ENCODE measurements at regions not wholly inside any gene's neighbourhood (a gene's known extent, or its start where the extent isn't known, plus 50 kb on each side); places are given as distances from the start of the nearest gene placed in this dataset.

GRCh38 chr12:84604551-84604950, 308.0 kb downstream of the SLC6A15 start:
- Mint-ChIP-seq H3K27ac (no peak overlapping the region), H3K4me1 (ENCODE audit: low read depth) (no peaks in the 10 kb centered on the region), H3K36me3 (ENCODE audit: insufficient read depth in 2 of 2) (no peaks in the 10 kb centered on the region), H3K27me3 (ENCODE audit: low read depth) (no peaks in the 10 kb centered on the region), H3K9me3 (peaks cover 0 to 1% of the 10 kb centered on the region in 2 donors), H3K4me3 (no peak overlapping the region)
- no peak for DNase-seq
- no peak for ATAC-seq (replicated peaks in 1 of 2)

GRCh38 chr12:84603484-84604248, 308.9 kb downstream of the SLC6A15 start:
- Mint-ChIP-seq H3K9me3 (peaks cover 0 to 1% of the 10 kb centered on the region in 2 donors), H3K36me3 (ENCODE audit: insufficient read depth in 2 of 2) (no peaks in the 10 kb centered on the region), H3K4me3 (no peak overlapping the region), H3K27me3 (ENCODE audit: low read depth) (no peaks in the 10 kb centered on the region), H3K4me1 (ENCODE audit: low read depth) (no peaks in the 10 kb centered on the region), H3K27ac (no peak overlapping the region)
- DNase-seq = no peak
- no peak for ATAC-seq (replicated peaks in 1 of 2)

- no peak overlapping the region for H3K27ac Mint-ChIP-seq
- no peak for DNase-seq
- H3K36me3 Mint-ChIP-seq (ENCODE audit: insufficient read depth in 2 of 2) = no peaks in the 10 kb centered on the region
- peaks cover 0 to 1% of the 10 kb centered on the region in 2 donors for H3K9me3 Mint-ChIP-seq
- no peak for ATAC-seq (replicated peaks in 1 of 2)
- no peaks in the 10 kb centered on the region for H3K27me3 Mint-ChIP-seq (ENCODE audit: low read depth)
- H3K4me3 Mint-ChIP-seq = no peak overlapping the region
- H3K4me1 Mint-ChIP-seq (ENCODE audit: low read depth) = no peaks in the 10 kb centered on the region
Measured at GRCh38 chr12:84601483-84601882, 311.1 kb downstream of the SLC6A15 start.

- no peaks in the 10 kb centered on the region for H3K36me3 Mint-ChIP-seq (ENCODE audit: insufficient read depth in 2 of 2)
- no peaks in the 10 kb centered on the region for H3K4me1 Mint-ChIP-seq (ENCODE audit: low read depth)
- ATAC-seq (replicated peaks in 1 of 2) = no peak
- H3K9me3 Mint-ChIP-seq = peaks cover 0 to 1% of the 10 kb centered on the region in 2 donors
- H3K27ac Mint-ChIP-seq = no peak overlapping the region
- no peak for DNase-seq
- H3K27me3 Mint-ChIP-seq (ENCODE audit: low read depth) = no peaks in the 10 kb centered on the region
- no peak overlapping the region for H3K4me3 Mint-ChIP-seq
Measured at GRCh38 chr12:84599539-84599938, 313.1 kb downstream of the SLC6A15 start.

- no peak overlapping the region for H3K4me3 Mint-ChIP-seq
- H3K27me3 Mint-ChIP-seq (ENCODE audit: low read depth) = no peaks in the 10 kb centered on the region
- no peaks in the 10 kb centered on the region for H3K4me1 Mint-ChIP-seq (ENCODE audit: low read depth)
- DNase-seq (no peak), ATAC-seq (replicated peaks in 1 of 2) (no peak)
- H3K9me3 Mint-ChIP-seq = peaks cover 0 to 4% of the 10 kb centered on the region in 2 donors
- no peaks in the 10 kb centered on the region for H3K36me3 Mint-ChIP-seq (ENCODE audit: insufficient read depth in 2 of 2)
- no peak overlapping the region for H3K27ac Mint-ChIP-seq
Measured at GRCh38 chr12:84596266-84596665, 316.3 kb downstream of the SLC6A15 start.

- ATAC-seq (replicated peaks in 1 of 2) (no peak), DNase-seq (no peak)
- no peak overlapping the region for H3K4me3 Mint-ChIP-seq
- no peaks in the 10 kb centered on the region for H3K36me3 Mint-ChIP-seq (ENCODE audit: insufficient read depth in 2 of 2)
- H3K27me3 Mint-ChIP-seq (ENCODE audit: low read depth) = no peaks in the 10 kb centered on the region
- H3K9me3 Mint-ChIP-seq = peaks cover 0 to 4% of the 10 kb centered on the region in 2 donors
- H3K27ac Mint-ChIP-seq = no peak overlapping the region
- H3K4me1 Mint-ChIP-seq (ENCODE audit: low read depth) = no peaks in the 10 kb centered on the region
Measured at GRCh38 chr12:84594157-84594556, 318.4 kb downstream of the SLC6A15 start.

GRCh38 chr12:84585776-84586395, 326.7 kb downstream of the SLC6A15 start:
- H3K27ac Mint-ChIP-seq = no peak overlapping the region
- ATAC-seq (replicated peaks in 1 of 2) (no peak), DNase-seq (no peak)
- no peaks in the 10 kb centered on the region for H3K36me3 Mint-ChIP-seq (ENCODE audit: insufficient read depth in 2 of 2)
- H3K9me3 Mint-ChIP-seq = peaks cover 0 to 2% of the 10 kb centered on the region in 2 donors
- no peaks in the 10 kb centered on the region for H3K27me3 Mint-ChIP-seq (ENCODE audit: low read depth)
- no peaks in the 10 kb centered on the region for H3K4me1 Mint-ChIP-seq (ENCODE audit: low read depth)
- no peak overlapping the region for H3K4me3 Mint-ChIP-seq

- Mint-ChIP-seq H3K27ac (no peak overlapping the region), H3K4me1 (ENCODE audit: low read depth) (no peaks in the 10 kb centered on the region), H3K4me3 (no peak overlapping the region), H3K9me3 (peaks cover 8 to 11% of the 10 kb centered on the region in 2 donors), H3K36me3 (ENCODE audit: insufficient read depth in 2 of 2) (peaks cover 1% of the 10 kb centered on the region in 2 donors), H3K27me3 (ENCODE audit: low read depth) (no peaks in the 10 kb centered on the region)
- DNase-seq (no peak), ATAC-seq (replicated peaks in 1 of 2) (no peak)
Measured at GRCh38 chr12:84572196-84572595, 340.4 kb downstream of the SLC6A15 start.

GRCh38 chr12:84562331-84562730, 350.3 kb downstream of the SLC6A15 start:
- ATAC-seq (replicated peaks in 1 of 2) = no peak
- Mint-ChIP-seq H3K27ac (no peak overlapping the region), H3K27me3 (ENCODE audit: low read depth) (no peaks in the 10 kb centered on the region)

GRCh38 chr12:84561351-84561750, 351.2 kb downstream of the SLC6A15 start:
- Mint-ChIP-seq H3K4me1 (ENCODE audit: low read depth) (no peaks in the 10 kb centered on the region), H3K9me3 (peaks cover 0 to 2% of the 10 kb centered on the region in 2 donors), H3K36me3 (ENCODE audit: insufficient read depth in 2 of 2) (no peaks in the 10 kb centered on the region), H3K27me3 (ENCODE audit: low read depth) (no peaks in the 10 kb centered on the region), H3K4me3 (no peak overlapping the region), H3K27ac (no peak overlapping the region)
- no peak for DNase-seq
- ATAC-seq (replicated peaks in 1 of 2) = no peak

More at GRCh38 chr12:84562331-84562730, 350.3 kb downstream of the SLC6A15 start:
- Mint-ChIP-seq H3K9me3 (peaks cover 0 to 2% of the 10 kb centered on the region in 2 donors), H3K4me1 (ENCODE audit: low read depth) (no peaks in the 10 kb centered on the region), H3K4me3 (no peak overlapping the region), H3K36me3 (ENCODE audit: insufficient read depth in 2 of 2) (no peaks in the 10 kb centered on the region)
- no peak for DNase-seq

- Mint-ChIP-seq H3K27ac (no peak overlapping the region), H3K4me3 (no peak overlapping the region), H3K27me3 (ENCODE audit: low read depth) (no peaks in the 10 kb centered on the region), H3K36me3 (ENCODE audit: insufficient read depth in 2 of 2) (no peaks in the 10 kb centered on the region), H3K4me1 (ENCODE audit: low read depth) (no peaks in the 10 kb centered on the region), H3K9me3 (peaks cover 0 to 2% of the 10 kb centered on the region in 2 donors)
- DNase-seq (no peak), ATAC-seq (replicated peaks in 1 of 2) (no peak)
Measured at GRCh38 chr12:84554199-84554723, 358.3 kb downstream of the SLC6A15 start.

GRCh38 chr12:84553331-84554117, 359.1 kb downstream of the SLC6A15 start:
- DNase-seq (no peak), ATAC-seq (replicated peaks in 1 of 2) (no peak)
- no peaks in the 10 kb centered on the region for H3K27me3 Mint-ChIP-seq (ENCODE audit: low read depth)
- H3K4me1 Mint-ChIP-seq (ENCODE audit: low read depth) = no peaks in the 10 kb centered on the region
- H3K27ac Mint-ChIP-seq = no peak overlapping the region
- peaks cover 0 to 2% of the 10 kb centered on the region in 2 donors for H3K9me3 Mint-ChIP-seq
- H3K4me3 Mint-ChIP-seq = no peak overlapping the region
- H3K36me3 Mint-ChIP-seq (ENCODE audit: insufficient read depth in 2 of 2) = no peaks in the 10 kb centered on the region

- ATAC-seq (replicated peaks in 1 of 2) (no peak), DNase-seq (no peak)
- no peak overlapping the region for H3K27ac Mint-ChIP-seq
- H3K4me1 Mint-ChIP-seq (ENCODE audit: low read depth) = no peaks in the 10 kb centered on the region
- H3K9me3 Mint-ChIP-seq = peaks cover 0 to 2% of the 10 kb centered on the region in 2 donors
- no peak overlapping the region for H3K4me3 Mint-ChIP-seq
- no peaks in the 10 kb centered on the region for H3K36me3 Mint-ChIP-seq (ENCODE audit: insufficient read depth in 2 of 2)
- H3K27me3 Mint-ChIP-seq (ENCODE audit: low read depth) = no peaks in the 10 kb centered on the region
Measured at GRCh38 chr12:84551373-84551772, 361.2 kb downstream of the SLC6A15 start.
